ENCODE measurements at regions not wholly inside any gene's neighbourhood (a gene's known extent, or its start where the extent isn't known, plus 50 kb on each side); places are given as distances from the start of the nearest gene placed in this dataset.

- no peak for DNase-seq
- Mint-ChIP-seq H3K27me3 (ENCODE audit: low read depth, poor library complexity) (peaks cover 27% of the 10 kb centered on the region), H3K36me3 (ENCODE audit: low read depth) (no peaks in the 10 kb centered on the region), H3K4me3 (no peak overlapping the region), H3K4me1 (no peaks in the 10 kb centered on the region), H3K27ac (no peak overlapping the region), H3K9me3 (peaks cover 7% of the 10 kb centered on the region)
- no peak for TF ChIP-seq CTCF (IDR thresholded peaks at IDR 0.05)
Measured at GRCh38 chr16:82302042-82302727, 132.2 kb upstream of the MPHOSPH6 start.

- H3K36me3 Mint-ChIP-seq (ENCODE audit: low read depth) = no peaks in the 10 kb centered on the region
- peaks cover 27% of the 10 kb centered on the region for H3K27me3 Mint-ChIP-seq (ENCODE audit: low read depth, poor library complexity)
- no peaks in the 10 kb centered on the region for H3K4me1 Mint-ChIP-seq
- H3K27ac Mint-ChIP-seq = no peak overlapping the region
- TF ChIP-seq CTCF (IDR thresholded peaks at IDR 0.05) = no peak
- H3K9me3 Mint-ChIP-seq = peaks cover 7% of the 10 kb centered on the region
- no peak for DNase-seq
- no peak overlapping the region for H3K4me3 Mint-ChIP-seq
Measured at GRCh38 chr16:82301146-82301755, 131.2 kb upstream of the MPHOSPH6 start.

- H3K4me1 Mint-ChIP-seq = peaks cover 2% of the 10 kb centered on the region
- H3K27me3 Mint-ChIP-seq (ENCODE audit: low read depth, poor library complexity) = peaks cover 24% of the 10 kb centered on the region
- peaks cover 7% of the 10 kb centered on the region for H3K9me3 Mint-ChIP-seq
Measured at GRCh38 chr16:82300374-82300951, 130.4 kb upstream of the MPHOSPH6 start.

GRCh38 chr16:82298472-82298871, 128.4 kb upstream of the MPHOSPH6 start:
- Mint-ChIP-seq H3K4me3 (no peak overlapping the region), H3K36me3 (ENCODE audit: low read depth) (no peaks in the 10 kb centered on the region), H3K4me1 (peaks cover 15% of the 10 kb centered on the region), H3K27me3 (ENCODE audit: low read depth, poor library complexity) (peaks cover 16% of the 10 kb centered on the region), H3K27ac (no peak overlapping the region), H3K9me3 (peaks cover 3% of the 10 kb centered on the region)
- no peak for DNase-seq
- no peak for TF ChIP-seq CTCF (IDR thresholded peaks at IDR 0.05)

More at GRCh38 chr16:82300374-82300951, 130.4 kb upstream of the MPHOSPH6 start:
- no peak overlapping the region for H3K27ac Mint-ChIP-seq
- no peak for TF ChIP-seq CTCF (IDR thresholded peaks at IDR 0.05)
- DNase-seq = no peak
- H3K36me3 Mint-ChIP-seq (ENCODE audit: low read depth) = no peaks in the 10 kb centered on the region
- H3K4me3 Mint-ChIP-seq = no peak overlapping the region

- Mint-ChIP-seq H3K27me3 (ENCODE audit: low read depth, poor library complexity) (peaks cover 10% of the 10 kb centered on the region), H3K9me3 (no peaks in the 10 kb centered on the region), H3K4me3 (no peak overlapping the region), H3K36me3 (ENCODE audit: low read depth) (no peaks in the 10 kb centered on the region), H3K27ac (no peak overlapping the region), H3K4me1 (peaks cover 15% of the 10 kb centered on the region)
- DNase-seq = no peak
- no peak for TF ChIP-seq CTCF (IDR thresholded peaks at IDR 0.05)
Measured at GRCh38 chr16:82295290-82296201, 125.5 kb upstream of the MPHOSPH6 start.
